Mesothelial cell of epicardium (in vitro differentiated cells): ENCODE measurements at regions not wholly inside any gene's neighbourhood (a gene's known extent, or its start where the extent isn't known, plus 50 kb on each side); places are given as distances from the start of the nearest gene placed in this dataset.

Experiments
- DNase-seq, 2 experiments: peaks; one replicate each; pipeline ENCODE4 v3.0.0; 2021; ENCODE audit warnings: low spot score in 2 of 2; ENCODE audit not compliant: unreplicated experiment in 2 of 2
- H3K27ac Mint-ChIP-seq: 2 replicates; pipeline ENCODE4 v1.8.0; 2021; ENCODE audit warnings: mixed read lengths
- H3K27me3 Mint-ChIP-seq: 2 replicates; pipeline ENCODE4 v1.8.0; 2021; ENCODE audit warnings: low read depth, mixed read lengths
- H3K36me3 Mint-ChIP-seq: 2 replicates; pipeline ENCODE4 v1.8.0; 2021; ENCODE audit warnings: mixed read lengths
- H3K4me1 Mint-ChIP-seq: 2 replicates; pipeline ENCODE4 v1.8.0; 2021; ENCODE audit warnings: mixed read lengths
- H3K4me3 Mint-ChIP-seq: 2 replicates; pipeline ENCODE4 v1.8.0; 2021; ENCODE audit warnings: mild to moderate bottlenecking, moderate library complexity, mixed read lengths
- H3K9me3 Mint-ChIP-seq: 2 replicates; pipeline ENCODE4 v1.8.0; 2021; ENCODE audit warnings: mixed read lengths
- TF ChIP-seq, protein P1 (sequence below): fragments of 200-600 bp; sonication (generic); IDR thresholded peaks from one replicate; pipeline ENCODE4 v1.5.0; 2021; ENCODE audit warnings: antibody characterized with exemption; ENCODE audit not compliant: unreplicated experiment

- TF ChIP-seq, protein P1, sequence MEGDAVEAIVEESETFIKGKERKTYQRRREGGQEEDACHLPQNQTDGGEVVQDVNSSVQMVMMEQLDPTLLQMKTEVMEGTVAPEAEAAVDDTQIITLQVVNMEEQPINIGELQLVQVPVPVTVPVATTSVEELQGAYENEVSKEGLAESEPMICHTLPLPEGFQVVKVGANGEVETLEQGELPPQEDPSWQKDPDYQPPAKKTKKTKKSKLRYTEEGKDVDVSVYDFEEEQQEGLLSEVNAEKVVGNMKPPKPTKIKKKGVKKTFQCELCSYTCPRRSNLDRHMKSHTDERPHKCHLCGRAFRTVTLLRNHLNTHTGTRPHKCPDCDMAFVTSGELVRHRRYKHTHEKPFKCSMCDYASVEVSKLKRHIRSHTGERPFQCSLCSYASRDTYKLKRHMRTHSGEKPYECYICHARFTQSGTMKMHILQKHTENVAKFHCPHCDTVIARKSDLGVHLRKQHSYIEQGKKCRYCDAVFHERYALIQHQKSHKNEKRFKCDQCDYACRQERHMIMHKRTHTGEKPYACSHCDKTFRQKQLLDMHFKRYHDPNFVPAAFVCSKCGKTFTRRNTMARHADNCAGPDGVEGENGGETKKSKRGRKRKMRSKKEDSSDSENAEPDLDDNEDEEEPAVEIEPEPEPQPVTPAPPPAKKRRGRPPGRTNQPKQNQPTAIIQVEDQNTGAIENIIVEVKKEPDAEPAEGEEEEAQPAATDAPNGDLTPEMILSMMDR = no peak
- no peak for DNase-seq
- no peak overlapping the region for H3K27ac Mint-ChIP-seq
- H3K4me1 Mint-ChIP-seq = no peaks in the 10 kb centered on the region
- peaks cover 6% of the 10 kb centered on the region for H3K9me3 Mint-ChIP-seq
- no peaks in the 10 kb centered on the region for H3K36me3 Mint-ChIP-seq
- peaks cover 28% of the 10 kb centered on the region for H3K27me3 Mint-ChIP-seq
- H3K4me3 Mint-ChIP-seq = no peak overlapping the region
Measured at GRCh38 chr1:30201015-30201414, 522.4 kb downstream of the MATN1 start.

GRCh38 chr1:30200161-30200560 is 523.2 kb downstream of the MATN1 start:
- H3K36me3 Mint-ChIP-seq = no peaks in the 10 kb centered on the region
- no peak for DNase-seq
- H3K27ac Mint-ChIP-seq = no peak overlapping the region
- H3K4me1 Mint-ChIP-seq = no peaks in the 10 kb centered on the region
- TF ChIP-seq, protein P1 = no peak
- H3K4me3 Mint-ChIP-seq = no peak overlapping the region
- peaks cover 6% of the 10 kb centered on the region for H3K9me3 Mint-ChIP-seq
- peaks cover 35% of the 10 kb centered on the region for H3K27me3 Mint-ChIP-seq

GRCh38 chr1:30199563-30199962 is 523.8 kb downstream of the MATN1 start:
- Mint-ChIP-seq H3K4me3 (no peak overlapping the region), H3K9me3 (peaks cover 6% of the 10 kb centered on the region), H3K27ac (no peak overlapping the region), H3K36me3 (no peaks in the 10 kb centered on the region), H3K4me1 (no peaks in the 10 kb centered on the region), H3K27me3 (peaks cover 38% of the 10 kb centered on the region)
- no peak for DNase-seq
- TF ChIP-seq, protein P1 = no peak

- Mint-ChIP-seq H3K27me3 (peaks cover 40% of the 10 kb centered on the region), H3K36me3 (no peaks in the 10 kb centered on the region), H3K4me1 (no peaks in the 10 kb centered on the region), H3K9me3 (peaks cover 6% of the 10 kb centered on the region), H3K4me3 (no peak overlapping the region), H3K27ac (no peak overlapping the region)
- TF ChIP-seq, protein P1 = no peak
- no peak for DNase-seq
Measured at GRCh38 chr1:30198795-30199403, 524.5 kb downstream of the MATN1 start.

DNA sequence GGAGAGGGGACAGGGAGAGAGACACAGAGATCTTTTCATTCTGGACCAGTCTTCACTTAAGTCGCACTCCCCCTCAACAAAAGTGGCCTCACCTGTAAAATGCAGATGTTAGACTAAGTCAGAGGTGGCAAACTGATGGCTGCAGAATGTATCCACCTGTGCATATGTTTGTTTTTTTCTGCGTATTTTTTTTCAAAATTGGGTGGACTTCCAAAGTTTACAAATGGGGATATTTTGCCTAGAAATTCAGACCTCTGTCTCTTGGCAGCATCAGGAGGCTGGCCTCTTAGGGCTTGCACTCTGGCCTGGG is 525.0 kb downstream of the MATN1 start:
- Mint-ChIP-seq H3K9me3 (peaks cover 6% of the 10 kb centered on the region), H3K4me1 (no peaks in the 10 kb centered on the region), H3K36me3 (no peaks in the 10 kb centered on the region), H3K27me3 (peaks cover 37% of the 10 kb centered on the region), H3K4me3 (no peak overlapping the region), H3K27ac (no peak overlapping the region)
- TF ChIP-seq, protein P1 = no peak
- DNase-seq = no peak
